Sigmoid colon (tissue), 6 donors: ENCODE measurements at regions not wholly inside any gene's neighbourhood (a gene's known extent, or its start where the extent isn't known, plus 50 kb on each side); places are given as distances from the start of the nearest gene placed in this dataset.
"Not testable (repeated sequence)": the region's sequence is repeated elsewhere in the genome, so short reads cannot be mapped to it uniquely, and the experiment has no call there.

Experiments
- DNase-seq: peaks from one replicate; pipeline ENCODE4 v3.0.0-alpha.2; 2019
- H3K27ac ChIP-seq, 4 donors: fragments of 200-600 bp; sonication (generic); one replicate each; pipeline ENCODE4 v1.5.1; 2016 to 2019; ENCODE audit warnings: mild to moderate bottlenecking in 1 of 4
- H3K27me3 ChIP-seq, 3 donors: fragments of 200-600 bp; sonication (generic); one replicate each; pipeline ENCODE4 v1.5.1; 2019; ENCODE audit warnings: mild to moderate bottlenecking in 1 of 3
- H3K36me3 ChIP-seq, 4 donors: fragments of 200-600 bp; sonication (generic); one replicate each; pipeline ENCODE4 v1.5.1; 2016 to 2019
- H3K4me1 ChIP-seq, 4 donors: fragments of 200-600 bp; sonication (generic); one replicate each; pipeline ENCODE4 v1.5.1; 2017 to 2019
- H3K4me3 ChIP-seq, 4 donors: fragments of 200-600 bp; sonication (generic); one replicate each; pipeline ENCODE4 v1.5.1; 2017 to 2019; ENCODE audit warnings: mild to moderate bottlenecking in 2 of 4, moderate library complexity in 1 of 4
- H3K9me3 ChIP-seq, 4 donors: fragments of 200-600 bp in 3 of 4; sonication (generic) in 3 of 4; one replicate each; pipeline versions ENCODE4 v1.5.1 to v1.6.1; 2013 to 2019
- CTCF ChIP-seq, 4 experiments: fragments of 450-650 bp in 3 of 4; fragments of 200-600 bp in 1 of 4; IDR thresholded peaks; one replicate each; pipeline ENCODE4 v1.5.1; 2016 to 2019; ENCODE audit warnings: antibody characterized with exemption in 4 of 4, mild to moderate bottlenecking in 3 of 4, moderate library complexity in 2 of 4
- EP300 ChIP-seq, 4 donors: sonication (generic); formaldehyde crosslinking; IDR thresholded peaks; one replicate each; pipeline ENCODE4 v1.6.1; 2017; ENCODE audit warnings: antibody characterized with exemption in 4 of 4
- POLR2A ChIP-seq, 2 donors: fragments of 450-650 bp; IDR thresholded peaks; one replicate each; pipeline ENCODE4 v1.6.1; 2016; ENCODE audit warnings: antibody characterized with exemption in 2 of 2, mild to moderate bottlenecking in 2 of 2, moderate library complexity in 2 of 2
- POLR2AphosphoS5 ChIP-seq, 4 donors: sonication (generic); formaldehyde crosslinking; IDR thresholded peaks; one replicate each; pipeline ENCODE4 v1.6.1; 2017; ENCODE audit warnings: antibody characterized with exemption in 4 of 4
- WGBS, 2 donors: extraction: QIAGEN DNeasy Blood & Tissue Kit; methylation state at CpG; one replicate each; pipeline ENCODE4 v1.1.7; 2013; 5-methylcytosine and 5-hydroxymethylcytosine counted together
- intact Hi-C: fragments of 100-400 bp; cut with DNase I; formaldehyde crosslinking; loops from one replicate; pipeline ENCODE4 v1.15.1; 2023
- donor health status: healthy with polysubstance abuse.
- donor health status: healthy.

DNA sequence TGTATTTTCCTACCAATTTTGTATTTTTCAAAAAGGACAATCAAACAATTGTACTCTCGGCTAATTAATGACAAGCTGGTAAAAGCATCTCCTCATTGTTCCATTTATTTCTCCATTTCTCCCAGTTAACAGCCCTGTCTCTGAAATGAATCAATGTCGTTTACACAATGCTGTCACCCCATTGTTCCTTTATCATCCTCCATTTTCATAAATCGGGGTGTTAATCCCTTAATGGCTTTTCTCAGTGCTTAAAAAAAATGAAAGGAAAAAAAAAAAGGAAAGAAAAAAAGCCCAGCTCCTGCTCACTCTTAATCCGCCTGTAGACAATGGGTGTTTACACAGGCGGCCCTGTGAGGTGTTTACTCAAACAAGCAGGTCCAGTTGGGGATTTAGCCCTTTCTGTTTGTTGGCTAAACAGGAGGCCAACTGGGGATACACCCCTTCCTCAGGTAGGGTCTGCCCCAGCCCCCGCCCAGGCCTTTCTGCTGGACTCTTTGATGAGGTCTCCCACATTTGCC lies 86.8 kb upstream of the SALL1 start:
- Histone ChIP-seq H3K27me3 (no peaks in the 10 kb centered on the region), H3K4me1 (no peaks in the 10 kb centered on the region), H3K9me3 (no peaks in the 10 kb centered on the region), H3K36me3 (no peaks in the 10 kb centered on the region), H3K4me3 (no peak overlapping the region), H3K27ac (no peak overlapping the region)
- intact Hi-C loops: no loop called here
- TF ChIP-seq POLR2A (IDR thresholded peaks at IDR 0.05) (no peak), EP300 (IDR thresholded peaks at IDR 0.05) (no peak), CTCF (IDR thresholded peaks at IDR 0.05) (no peak), POLR2AphosphoS5 (IDR thresholded peaks at IDR 0.05) (no peak)
- DNase-seq: no peak
- WGBS, 2 donors: 21 to 38% methylated on average over 6 of the region's 6 CpGs

DNA sequence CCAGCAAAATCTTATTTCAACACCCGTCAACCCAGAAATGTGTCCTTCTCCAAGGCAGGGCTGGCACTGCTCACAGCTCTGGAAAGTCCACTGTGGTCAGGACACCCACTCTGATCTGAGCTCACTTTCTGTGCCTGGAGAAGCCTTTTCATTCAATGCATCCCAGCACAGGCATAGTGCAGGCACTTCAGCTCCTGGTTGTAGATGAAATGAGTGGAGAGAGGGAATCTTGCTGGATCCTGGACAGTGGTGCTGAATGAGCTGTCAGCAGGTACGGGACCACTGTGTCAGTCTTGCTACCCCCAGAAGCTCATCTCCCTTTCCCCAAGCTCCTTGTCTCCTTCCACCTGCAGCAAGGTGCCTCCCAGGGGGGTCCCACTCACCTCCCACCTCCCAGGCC lies 86.1 kb upstream of the SALL1 start:
- Histone ChIP-seq H3K9me3 (no peaks in the 10 kb centered on the region), H3K27me3 (no peaks in the 10 kb centered on the region), H3K36me3 (no peaks in the 10 kb centered on the region), H3K27ac (no peak overlapping the region), H3K4me3 (no peak overlapping the region), H3K4me1 (no peaks in the 10 kb centered on the region)
- no peak for DNase-seq
- intact Hi-C loops: no loop called here
- WGBS, 2 donors: 72 to 83% methylated on average over 2 of the region's 2 CpGs
- TF ChIP-seq POLR2AphosphoS5 (IDR thresholded peaks at IDR 0.05): no peak
- TF ChIP-seq CTCF (IDR thresholded peaks at IDR 0.05): no peak
- TF ChIP-seq POLR2A (IDR thresholded peaks at IDR 0.05): no peak
- no peak for TF ChIP-seq EP300 (IDR thresholded peaks at IDR 0.05)

DNA sequence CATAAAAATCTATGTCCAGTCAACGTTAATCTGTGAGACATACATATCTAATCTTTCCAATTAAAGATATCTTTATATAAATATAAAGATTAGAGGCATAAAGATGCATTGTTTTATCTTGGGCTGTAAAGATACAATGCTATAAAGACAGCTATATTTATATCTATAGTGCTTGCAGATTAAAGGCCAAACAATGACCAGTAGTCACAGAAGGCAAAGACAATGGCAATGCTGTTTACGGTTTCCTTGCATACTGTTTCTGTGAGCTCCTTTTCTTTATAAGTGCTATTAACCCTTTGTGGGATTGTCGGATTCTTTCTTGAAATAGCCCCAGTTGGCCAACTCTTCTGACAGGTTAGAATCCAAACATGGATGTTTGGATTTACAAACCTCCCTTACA lies 85.5 kb upstream of the SALL1 start:
- TF ChIP-seq POLR2AphosphoS5 (IDR thresholded peaks at IDR 0.05) (no peak), EP300 (IDR thresholded peaks at IDR 0.05) (no peak), CTCF (IDR thresholded peaks at IDR 0.05) (no peak)
- intact Hi-C loops: no loop called here
- Histone ChIP-seq H3K36me3 (no peaks in the 10 kb centered on the region), H3K27ac (no peak overlapping the region), H3K4me1 (no peaks in the 10 kb centered on the region), H3K27me3 (no peaks in the 10 kb centered on the region), H3K9me3 (no peaks in the 10 kb centered on the region), H3K4me3 (no peak overlapping the region)
- no peak for DNase-seq
- WGBS, 2 donors: 12 to 30% methylated on average over 3 of the region's 3 CpGs

DNA sequence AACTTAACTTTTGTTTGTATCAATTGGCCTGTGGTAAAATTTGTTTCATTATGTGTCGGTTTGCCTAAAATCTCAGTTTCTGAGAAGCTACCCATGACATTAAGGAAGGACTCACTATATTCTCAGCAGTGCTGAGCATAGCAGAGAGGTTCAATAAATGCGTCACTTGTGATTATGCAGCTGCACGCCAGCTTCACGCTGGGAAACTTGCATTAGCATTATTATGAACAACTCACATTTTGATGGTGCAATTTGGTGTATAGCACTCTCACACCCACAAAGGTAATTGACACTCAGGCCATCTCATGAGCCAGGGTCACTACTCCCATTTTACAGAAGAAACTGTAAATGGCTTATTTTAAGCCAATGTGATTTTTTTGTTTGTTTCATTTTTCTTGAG lies 80.6 kb upstream of the SALL1 start:
- H3K9me3 ChIP-seq: no peaks in the 10 kb centered on the region
- 53 to 77% methylated on average over 4 of the region's 4 CpGs for WGBS, 2 donors
- no peak overlapping the region for H3K4me3 ChIP-seq
- TF ChIP-seq POLR2AphosphoS5 (IDR thresholded peaks at IDR 0.05) (no peak), POLR2A (IDR thresholded peaks at IDR 0.05) (no peak), EP300 (IDR thresholded peaks at IDR 0.05) (no peak), CTCF (IDR thresholded peaks at IDR 0.05) (no peak)
- H3K27ac ChIP-seq: no peak overlapping the region
- DNase-seq: no peak
- H3K36me3 ChIP-seq: no peaks in the 10 kb centered on the region
- H3K4me1 ChIP-seq: no peaks in the 10 kb centered on the region
- no peaks in the 10 kb centered on the region for H3K27me3 ChIP-seq
- intact Hi-C loops: no loop called here

- H3K27ac ChIP-seq, DNase-seq, H3K4me3 ChIP-seq, intact Hi-C loops, H3K36me3 ChIP-seq, H3K9me3 ChIP-seq, H3K27me3 ChIP-seq, H3K4me1 ChIP-seq: not testable (repeated sequence)
- 54 to 74% methylated on average over 1 of the region's 1 CpG for WGBS, 2 donors
Measured at GRCh38 chr16:51230035-51230434, 79.0 kb upstream of the SALL1 start.
